ENCODE measurements at regions not wholly inside any gene's neighbourhood (a gene's known extent, or its start where the extent isn't known, plus 50 kb on each side); places are given as distances from the start of the nearest gene placed in this dataset.

- no peak overlapping the region for H3K27ac ChIP-seq (ENCODE audit: control insufficient read depth, insufficient read depth, low read length)
- no peak for TF ChIP-seq CTCF (optimal IDR thresholded peaks at IDR 0.05 in 1 of 3, IDR thresholded peaks at IDR 0.05 in 1 of 3, conservative IDR thresholded peaks at IDR 0.05 in 1 of 3; ENCODE audit: extremely low read depth in 1 of 3, insufficient read depth in 2 of 3, low read length in 3 of 3)
- no peak for TF ChIP-seq EZH2 (IDR thresholded peaks at IDR 0.05; ENCODE audit: low read length)
- no peak for FAIRE-seq
Measured at GRCh38 chr1:239958063-239958462, 133.6 kb upstream of the FMN2 start.

GRCh38 chr1:239960366-239960765 lies 131.3 kb upstream of the FMN2 start:
- no peak for DNase-seq (ENCODE audit: low read depth, low spot score)
- Histone ChIP-seq H3K27ac (ENCODE audit: control insufficient read depth, insufficient read depth, low read length) (no peak overlapping the region), H4K20me1 (ENCODE audit: control insufficient read depth, extremely low read depth, insufficient read depth, low read length) (no peaks in the 10 kb centered on the region), H3K79me2 (ENCODE audit: control insufficient read depth, insufficient read depth, low read length) (no peaks in the 10 kb centered on the region), H3K9ac (ENCODE audit: control insufficient read depth, extremely low read depth, insufficient read depth, low read length) (no peak overlapping the region), H3K9me3 (ENCODE audit: control insufficient read depth, low read depth, low read length) (no peaks in the 10 kb centered on the region), H3K27me3 (ENCODE audit: control insufficient read depth, extremely low read depth, insufficient read depth, low read length) (no peaks in the 10 kb centered on the region), H3K9me1 (ENCODE audit: control insufficient read depth, extremely low read depth, insufficient read depth, low read length) (no peaks in the 10 kb centered on the region), H3K4me3 (ENCODE audit: control insufficient read depth in 2 of 3, extremely low read depth in 1 of 3, insufficient read depth in 2 of 3, low read depth in 1 of 3, low read length in 3 of 3) (no peak overlapping the region), H3K4me2 (ENCODE audit: control insufficient read depth, extremely low read depth, insufficient read depth, low read depth, low read length) (no peak overlapping the region), H3K36me3 (ENCODE audit: control insufficient read depth in 2 of 2, extremely low read depth in 1 of 2, insufficient read depth in 2 of 2, low read length in 2 of 2) (no peaks in the 10 kb centered on the region), H2AFZ (ENCODE audit: control insufficient read depth, low read length) (no peak overlapping the region), H3K4me1 (ENCODE audit: control insufficient read depth, extremely low read depth, insufficient read depth, low read length) (no peaks in the 10 kb centered on the region)
- FAIRE-seq: no peak
- dilution Hi-C loops (cut with MboI; ENCODE audit: extremely low pct_ligation_motif_present, low sequenced_read_pairs): no loop called here
- TF ChIP-seq CTCF (optimal IDR thresholded peaks at IDR 0.05 in 1 of 3, IDR thresholded peaks at IDR 0.05 in 1 of 3, conservative IDR thresholded peaks at IDR 0.05 in 1 of 3; ENCODE audit: extremely low read depth in 1 of 3, insufficient read depth in 2 of 3, low read length in 3 of 3): no peak
- TF ChIP-seq EZH2 (IDR thresholded peaks at IDR 0.05; ENCODE audit: low read length): no peak

More at GRCh38 chr1:239958063-239958462, 133.6 kb upstream of the FMN2 start:
- Histone ChIP-seq H3K27me3 (ENCODE audit: control insufficient read depth, extremely low read depth, insufficient read depth, low read length) (no peaks in the 10 kb centered on the region), H3K4me1 (ENCODE audit: control insufficient read depth, extremely low read depth, insufficient read depth, low read length) (no peaks in the 10 kb centered on the region), H3K4me2 (ENCODE audit: control insufficient read depth, extremely low read depth, insufficient read depth, low read depth, low read length) (no peak overlapping the region), H2AFZ (ENCODE audit: control insufficient read depth, low read length) (no peak overlapping the region), H3K9ac (ENCODE audit: control insufficient read depth, extremely low read depth, insufficient read depth, low read length) (no peak overlapping the region), H3K36me3 (ENCODE audit: control insufficient read depth in 2 of 2, extremely low read depth in 1 of 2, insufficient read depth in 2 of 2, low read length in 2 of 2) (no peaks in the 10 kb centered on the region), H3K79me2 (ENCODE audit: control insufficient read depth, insufficient read depth, low read length) (no peaks in the 10 kb centered on the region), H3K9me1 (ENCODE audit: control insufficient read depth, extremely low read depth, insufficient read depth, low read length) (no peaks in the 10 kb centered on the region), H3K4me3 (ENCODE audit: control insufficient read depth in 2 of 3, extremely low read depth in 1 of 3, insufficient read depth in 2 of 3, low read depth in 1 of 3, low read length in 3 of 3) (no peak overlapping the region), H3K9me3 (ENCODE audit: control insufficient read depth, low read depth, low read length) (peaks cover 3% of the 10 kb centered on the region), H4K20me1 (ENCODE audit: control insufficient read depth, extremely low read depth, insufficient read depth, low read length) (no peaks in the 10 kb centered on the region)
- no peak for DNase-seq (ENCODE audit: low read depth, low spot score)
- dilution Hi-C loops (cut with MboI; ENCODE audit: extremely low pct_ligation_motif_present, low sequenced_read_pairs): no loop called here

Data from keratinocyte (primary cell).